IPS DF 6.9 (cell line): ENCODE measurements at regions not wholly inside any gene's neighbourhood (a gene's known extent, or its start where the extent isn't known, plus 50 kb on each side); places are given as distances from the start of the nearest gene placed in this dataset.

ENCODE experiments used
- DNase-seq: peaks from one replicate; pipeline ENCODE4 v3.0.0-alpha.2; 2013; ENCODE audit warnings: low read depth, low spot score
- H3K27ac ChIP-seq: one replicate; pipeline ENCODE4 v1.5.1; 2013; ENCODE audit warnings: low read length, control low read depth
- H3K27me3 ChIP-seq: 2 replicates; pipeline ENCODE4 v1.6.1; 2013; ENCODE audit warnings: mild to moderate bottlenecking, low read length; ENCODE audit not compliant: control insufficient read depth, insufficient read depth
- H3K36me3 ChIP-seq: 2 replicates; pipeline ENCODE4 v1.6.1; 2013; ENCODE audit warnings: low read length; ENCODE audit not compliant: control insufficient read depth, insufficient read depth
- H3K4me1 ChIP-seq: 2 replicates; pipeline ENCODE4 v1.6.1; 2013; ENCODE audit warnings: low read length; ENCODE audit not compliant: control insufficient read depth, insufficient read depth
- H3K4me3 ChIP-seq: 2 replicates; pipeline ENCODE4 v1.5.1; 2013; ENCODE audit warnings: mild to moderate bottlenecking, low read length
- H3K9me3 ChIP-seq: 2 replicates; pipeline ENCODE4 v1.6.1; 2013; ENCODE audit warnings: low read length, inconsistent platforms; ENCODE audit not compliant: control insufficient read depth, insufficient read depth
- WGBS: extraction: QIAGEN DNeasy Blood & Tissue Kit; methylation state at CpG from one replicate; pipeline ENCODE4 v1.1.7; 2013; ENCODE audit warnings: mixed read lengths, missing lambda C conversion rate; ENCODE audit not compliant: insufficient read length, insufficient coverage; 5-methylcytosine and 5-hydroxymethylcytosine counted together

GRCh38 chr11:104582431-104582830 lies 315.8 kb downstream of the CASP12 start:
- WGBS, result no CpG with 5 or more reads among the region's 2 CpGs
- Histone ChIP-seq H3K4me3 (no peak overlapping the region), H3K27ac (no peak overlapping the region), H3K36me3 (no peaks in the 10 kb centered on the region), H3K4me1 (no peaks in the 10 kb centered on the region), H3K9me3 (no peaks in the 10 kb centered on the region), H3K27me3 (no peaks in the 10 kb centered on the region)
- DNase-seq, result no peak

DNA sequence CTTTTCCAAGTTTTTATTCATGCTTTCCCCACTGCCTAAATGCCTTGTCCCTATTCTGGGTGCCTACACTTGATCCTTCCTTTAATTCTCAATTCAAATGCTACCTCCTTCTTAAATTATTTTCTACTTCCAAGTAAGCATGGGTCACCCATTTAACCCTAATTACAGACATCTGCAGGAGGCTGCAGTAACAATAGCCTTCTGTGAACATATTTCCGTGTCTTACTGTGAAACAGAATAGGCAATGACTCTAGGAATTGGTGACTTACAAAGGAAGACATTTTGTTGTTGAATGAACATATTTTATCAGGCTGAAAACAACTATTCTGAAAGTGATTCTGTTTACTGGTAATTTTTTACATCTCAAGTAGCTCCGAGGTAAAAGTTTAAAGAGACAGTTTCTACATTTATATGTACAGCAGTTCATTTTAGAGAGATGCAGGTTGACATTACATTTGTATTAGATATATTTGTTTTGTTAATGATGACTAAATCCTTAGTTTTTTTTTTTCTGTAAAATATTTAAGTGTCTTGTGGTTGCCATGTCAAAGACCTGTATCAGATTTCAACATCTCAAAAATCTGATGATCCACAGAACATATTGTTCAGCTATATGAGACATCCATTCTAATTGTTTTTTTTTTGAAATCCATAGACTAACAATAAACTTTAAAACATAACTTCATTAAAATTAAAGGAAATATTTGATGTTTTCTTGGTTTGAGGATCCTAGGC lies 316.8 kb downstream of the CASP12 start:
- no peaks in the 10 kb centered on the region for H3K27me3 ChIP-seq
- H3K27ac ChIP-seq, result no peak overlapping the region
- no peaks in the 10 kb centered on the region for H3K4me1 ChIP-seq
- H3K36me3 ChIP-seq, result no peaks in the 10 kb centered on the region
- H3K4me3 ChIP-seq, result no peak overlapping the region
- no peaks in the 10 kb centered on the region for H3K9me3 ChIP-seq
- no CpG with 5 or more reads among the region's 2 CpGs for WGBS
- peak; percentile 60 for DNase-seq

- DNase-seq, result no peak
- H3K27me3 ChIP-seq, result no peaks in the 10 kb centered on the region
- H3K27ac ChIP-seq, result no peak overlapping the region
- no peak overlapping the region for H3K4me3 ChIP-seq
- no peaks in the 10 kb centered on the region for H3K9me3 ChIP-seq
- H3K4me1 ChIP-seq, result no peaks in the 10 kb centered on the region
- H3K36me3 ChIP-seq, result no peaks in the 10 kb centered on the region
Observed at GRCh38 chr11:104573441-104573990, 324.7 kb downstream of the CASP12 start.

GRCh38 chr11:104572279-104572678 lies 326.0 kb downstream of the CASP12 start:
- DNase-seq, result no peak
- WGBS, result no CpG with 5 or more reads among the region's 2 CpGs
- no peak overlapping the region for H3K27ac ChIP-seq

DNA sequence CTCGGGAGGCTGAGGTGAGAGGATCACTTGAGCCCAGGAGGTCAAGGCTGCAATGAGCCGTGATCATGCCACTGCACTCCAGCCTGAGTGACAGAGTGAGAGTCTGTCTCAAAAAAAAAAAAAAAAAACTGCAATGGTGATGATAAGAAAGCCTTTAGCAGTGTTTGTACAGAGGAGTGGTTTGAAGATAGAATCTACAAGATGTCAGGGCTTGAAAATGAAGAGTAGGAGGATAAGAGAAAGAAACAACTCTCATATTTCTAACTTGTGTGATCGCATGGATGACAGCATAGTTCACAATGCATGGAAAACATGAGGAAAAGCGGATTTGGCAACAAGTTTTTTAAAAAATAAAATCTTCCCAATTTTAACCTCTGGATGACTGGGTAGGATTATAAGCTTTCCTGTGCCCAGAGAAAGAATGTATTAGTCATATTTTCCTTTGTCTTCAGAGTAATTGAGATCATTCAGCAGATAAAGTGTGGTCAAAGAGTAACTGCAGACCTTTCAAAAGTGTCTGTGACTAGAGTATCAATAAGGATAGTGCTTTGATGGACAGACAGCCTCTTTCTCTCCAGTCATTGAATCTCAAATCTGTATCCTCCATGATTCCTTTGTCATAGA lies 328.1 kb downstream of the CASP12 start:
- DNase-seq, result no peak
- no CpG with 5 or more reads among the region's 4 CpGs for WGBS
- Histone ChIP-seq H3K4me3 (no peak overlapping the region), H3K36me3 (no peaks in the 10 kb centered on the region), H3K9me3 (no peaks in the 10 kb centered on the region), H3K27me3 (no peaks in the 10 kb centered on the region), H3K4me1 (no peaks in the 10 kb centered on the region), H3K27ac (no peak overlapping the region)

More at GRCh38 chr11:104572279-104572678, 326.0 kb downstream of the CASP12 start:
- no peak overlapping the region for H3K4me3 ChIP-seq
- no peaks in the 10 kb centered on the region for H3K9me3 ChIP-seq
- no peaks in the 10 kb centered on the region for H3K36me3 ChIP-seq
- H3K4me1 ChIP-seq, result no peaks in the 10 kb centered on the region
- H3K27me3 ChIP-seq, result no peaks in the 10 kb centered on the region

GRCh38 chr11:104565583-104565961 lies 332.7 kb downstream of the CASP12 start:
- Histone ChIP-seq H3K9me3 (no peaks in the 10 kb centered on the region), H3K27me3 (no peaks in the 10 kb centered on the region), H3K27ac (no peak overlapping the region), H3K36me3 (no peaks in the 10 kb centered on the region), H3K4me3 (no peak overlapping the region), H3K4me1 (no peaks in the 10 kb centered on the region)
- no peak for DNase-seq
- WGBS, result no CpG with 5 or more reads among the region's 1 CpG

GRCh38 chr11:104564921-104565582 lies 333.2 kb downstream of the CASP12 start:
- Histone ChIP-seq H3K27ac (no peak overlapping the region), H3K4me1 (no peaks in the 10 kb centered on the region), H3K36me3 (no peaks in the 10 kb centered on the region), H3K4me3 (no peak overlapping the region), H3K9me3 (no peaks in the 10 kb centered on the region), H3K27me3 (no peaks in the 10 kb centered on the region)
- DNase-seq, result no peak
- WGBS, result no CpG with 5 or more reads among the region's 35 CpGs

DNA sequence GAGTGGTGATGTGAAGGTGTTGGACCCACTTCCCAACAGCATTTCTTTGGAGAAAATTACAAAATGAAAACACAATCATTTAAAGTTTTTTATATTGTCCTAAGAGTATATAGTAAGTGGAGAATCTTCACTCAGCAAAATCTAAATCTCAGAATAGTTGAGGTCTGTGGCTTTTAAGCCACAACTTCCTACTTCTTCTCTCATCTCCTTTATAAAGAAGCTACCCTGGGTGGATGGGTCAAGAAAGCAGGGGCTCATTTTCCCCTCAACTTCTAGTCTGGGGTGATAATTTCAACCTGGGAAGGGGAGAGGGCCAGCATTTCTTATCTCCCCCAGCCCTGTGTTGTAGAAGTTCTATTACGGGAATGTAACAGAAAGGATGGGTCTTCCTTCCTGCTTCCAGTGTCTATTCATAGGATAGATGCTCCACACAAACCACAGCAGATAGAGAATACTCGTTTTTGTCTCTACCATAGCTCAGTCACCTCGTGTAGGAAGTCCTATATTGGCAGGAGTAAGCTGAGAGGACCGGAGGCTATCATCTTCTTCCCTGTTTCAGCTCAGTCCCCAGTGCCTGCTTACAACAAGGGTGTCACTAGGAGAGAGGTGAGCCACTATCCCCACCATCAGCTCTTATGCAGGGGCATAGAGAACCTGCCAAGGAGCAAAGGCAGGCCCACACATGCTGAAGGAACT lies 341.5 kb downstream of the CASP12 start:
- Histone ChIP-seq H3K4me1 (no peaks in the 10 kb centered on the region), H3K4me3 (no peak overlapping the region), H3K36me3 (no peaks in the 10 kb centered on the region), H3K9me3 (no peaks in the 10 kb centered on the region), H3K27ac (no peak overlapping the region), H3K27me3 (no peaks in the 10 kb centered on the region)
- no peak for DNase-seq
- no CpG with 5 or more reads among the region's 4 CpGs for WGBS

DNA sequence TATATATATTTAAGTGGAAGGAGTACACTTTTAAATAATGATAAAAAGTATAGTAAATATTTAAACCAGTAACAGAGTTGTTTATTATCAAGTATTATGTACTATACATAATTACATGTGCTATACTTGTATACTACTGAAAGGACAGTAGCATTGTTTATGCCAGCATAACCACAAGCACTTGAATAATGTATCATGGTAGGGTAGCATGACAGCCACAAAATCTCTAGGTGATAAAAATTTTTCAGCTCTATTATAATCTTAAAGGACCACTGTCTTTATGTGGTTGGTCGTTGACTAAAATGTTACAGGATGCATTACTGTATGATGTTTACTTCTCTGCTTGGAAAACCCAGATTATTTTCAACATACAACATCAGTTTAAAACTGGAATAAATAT lies 349.2 kb downstream of the CASP12 start:
- Histone ChIP-seq H3K9me3 (no peaks in the 10 kb centered on the region), H3K36me3 (no peaks in the 10 kb centered on the region), H3K27ac (no peak overlapping the region), H3K4me1 (no peaks in the 10 kb centered on the region), H3K4me3 (no peak overlapping the region), H3K27me3 (no peaks in the 10 kb centered on the region; the same call in 1 of the 2 replicates)
- WGBS, result no CpG with 5 or more reads among the region's 1 CpG
- no peak for DNase-seq

- Histone ChIP-seq H3K9me3 (no peaks in the 10 kb centered on the region), H3K4me3 (no peak overlapping the region), H3K27me3 (no peaks in the 10 kb centered on the region; the same call in 1 of the 2 replicates), H3K36me3 (no peaks in the 10 kb centered on the region), H3K27ac (no peak overlapping the region), H3K4me1 (no peaks in the 10 kb centered on the region)
- WGBS, result no CpG with 5 or more reads among the region's 3 CpGs
- DNase-seq, result no peak
Observed at GRCh38 chr11:104547996-104548661, 350.1 kb downstream of the CASP12 start.
